ENCODE measurements at regions not wholly inside any gene's neighbourhood (a gene's known extent, or its start where the extent isn't known, plus 50 kb on each side); places are given as distances from the start of the nearest gene placed in this dataset.

DNA sequence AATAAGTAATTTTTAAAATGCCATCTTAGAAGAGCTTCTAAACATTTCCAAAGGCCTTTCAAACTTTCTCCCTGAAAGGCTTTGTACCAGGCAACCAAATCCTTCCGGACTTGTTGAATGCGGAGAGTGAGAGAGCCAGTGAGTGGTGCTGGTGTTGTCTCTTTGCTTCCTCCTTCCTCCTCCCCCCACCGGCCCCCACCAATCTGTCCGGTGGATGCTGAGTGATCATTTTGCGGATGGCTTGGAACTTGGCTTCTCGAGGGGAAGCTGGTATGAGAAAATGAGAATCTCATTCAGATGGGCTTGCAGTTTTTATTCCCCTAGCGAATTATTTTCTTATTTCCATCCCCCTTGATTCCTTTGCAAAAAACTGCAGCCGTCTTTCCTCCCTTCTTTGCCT, 97.3 kb downstream of the ANKRD60 start:
- intact Hi-C loops (cut with micrococcal nuclease; ENCODE audit: unreplicated experiment), result no loop called here
- CTCF ChIA-PET, result no interaction called here
- no peak for DNase-seq (ENCODE audit: low spot score)
- Histone ChIP-seq H3K27me3 (replicated peaks; ENCODE audit: insufficient read depth, low read depth, low read length, poor library complexity) (peaks cover 32% of the 10 kb centered on the region), H3K4me3 (ENCODE audit: low read depth, low read length, poor library complexity, severe bottlenecking) (no peak overlapping the region), H3K9me3 (ENCODE audit: low read depth, low read length, poor library complexity, severe bottlenecking) (no peaks in the 10 kb centered on the region), H3K27ac (ENCODE audit: low read depth, low read length, poor library complexity, severe bottlenecking) (no peak overlapping the region), H3K4me1 (ENCODE audit: insufficient read depth, low read length, poor library complexity, severe bottlenecking) (no peaks in the 10 kb centered on the region), H3K36me3 (ENCODE audit: insufficient read depth, low read length, poor library complexity, severe bottlenecking) (no peaks in the 10 kb centered on the region)
- TF ChIP-seq EZH2 (IDR thresholded peaks at IDR 0.05; ENCODE audit: borderline replicate concordance, low read depth, low read length, poor library complexity, severe bottlenecking), result no peak
- TF ChIP-seq, protein P1, sequence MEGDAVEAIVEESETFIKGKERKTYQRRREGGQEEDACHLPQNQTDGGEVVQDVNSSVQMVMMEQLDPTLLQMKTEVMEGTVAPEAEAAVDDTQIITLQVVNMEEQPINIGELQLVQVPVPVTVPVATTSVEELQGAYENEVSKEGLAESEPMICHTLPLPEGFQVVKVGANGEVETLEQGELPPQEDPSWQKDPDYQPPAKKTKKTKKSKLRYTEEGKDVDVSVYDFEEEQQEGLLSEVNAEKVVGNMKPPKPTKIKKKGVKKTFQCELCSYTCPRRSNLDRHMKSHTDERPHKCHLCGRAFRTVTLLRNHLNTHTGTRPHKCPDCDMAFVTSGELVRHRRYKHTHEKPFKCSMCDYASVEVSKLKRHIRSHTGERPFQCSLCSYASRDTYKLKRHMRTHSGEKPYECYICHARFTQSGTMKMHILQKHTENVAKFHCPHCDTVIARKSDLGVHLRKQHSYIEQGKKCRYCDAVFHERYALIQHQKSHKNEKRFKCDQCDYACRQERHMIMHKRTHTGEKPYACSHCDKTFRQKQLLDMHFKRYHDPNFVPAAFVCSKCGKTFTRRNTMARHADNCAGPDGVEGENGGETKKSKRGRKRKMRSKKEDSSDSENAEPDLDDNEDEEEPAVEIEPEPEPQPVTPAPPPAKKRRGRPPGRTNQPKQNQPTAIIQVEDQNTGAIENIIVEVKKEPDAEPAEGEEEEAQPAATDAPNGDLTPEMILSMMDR (conservative IDR thresholded peaks at IDR 0.05; ENCODE audit: low read depth, low read length), result no peak
- POLR2A ChIA-PET (ENCODE audit: low non-redundant PET), result interaction anchor here (0.6 kb wide), 1 partner anchor 14 kb away, joined by 3 read pairs; no protein-coding TSS in a partner anchor
- no TSS peak for BruUV-seq (replicated peaks)

DNA sequence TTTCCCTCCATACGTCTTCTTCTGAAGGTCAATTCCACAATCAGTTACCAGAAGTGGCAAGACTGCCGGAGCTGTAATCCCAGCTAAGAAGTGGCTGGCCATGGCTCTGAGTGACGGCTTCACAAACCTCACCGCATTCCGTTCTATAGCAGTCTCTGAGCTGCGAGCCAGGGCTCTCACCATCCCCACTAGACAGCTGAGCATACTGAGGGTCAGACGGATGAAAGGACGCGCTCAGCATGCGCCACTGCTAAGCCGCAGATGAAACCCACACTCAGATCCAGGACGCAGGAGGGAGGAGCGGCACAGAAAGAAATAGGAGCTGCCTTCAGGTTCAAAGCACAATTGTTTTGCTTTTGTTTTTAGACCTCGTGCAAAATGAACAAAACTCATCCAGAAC, 97.9 kb downstream of the ANKRD60 start:
- no peak for TF ChIP-seq EZH2 (IDR thresholded peaks at IDR 0.05; ENCODE audit: borderline replicate concordance, low read depth, low read length, poor library complexity, severe bottlenecking)
- TF ChIP-seq, protein P1 (conservative IDR thresholded peaks at IDR 0.05; ENCODE audit: low read depth, low read length), result no peak
- Histone ChIP-seq H3K27ac (ENCODE audit: low read depth, low read length, poor library complexity, severe bottlenecking) (no peak overlapping the region), H3K4me3 (ENCODE audit: low read depth, low read length, poor library complexity, severe bottlenecking) (no peak overlapping the region), H3K27me3 (replicated peaks; ENCODE audit: insufficient read depth, low read depth, low read length, poor library complexity) (peaks cover 27% of the 10 kb centered on the region), H3K4me1 (ENCODE audit: insufficient read depth, low read length, poor library complexity, severe bottlenecking) (no peaks in the 10 kb centered on the region), H3K36me3 (ENCODE audit: insufficient read depth, low read length, poor library complexity, severe bottlenecking) (no peaks in the 10 kb centered on the region), H3K9me3 (ENCODE audit: low read depth, low read length, poor library complexity, severe bottlenecking) (peaks cover 4% of the 10 kb centered on the region)
- no peak for DNase-seq (ENCODE audit: low spot score)
- intact Hi-C loops (cut with micrococcal nuclease; ENCODE audit: unreplicated experiment), result no loop called here
- POLR2A ChIA-PET (ENCODE audit: low non-redundant PET), result no interaction called here
- no TSS peak for BruUV-seq (replicated peaks)
- CTCF ChIA-PET, result interaction anchor here (0.7 kb wide), 1 partner anchor 15 kb away, joined by 4 read pairs; no protein-coding TSS in a partner anchor

DNA sequence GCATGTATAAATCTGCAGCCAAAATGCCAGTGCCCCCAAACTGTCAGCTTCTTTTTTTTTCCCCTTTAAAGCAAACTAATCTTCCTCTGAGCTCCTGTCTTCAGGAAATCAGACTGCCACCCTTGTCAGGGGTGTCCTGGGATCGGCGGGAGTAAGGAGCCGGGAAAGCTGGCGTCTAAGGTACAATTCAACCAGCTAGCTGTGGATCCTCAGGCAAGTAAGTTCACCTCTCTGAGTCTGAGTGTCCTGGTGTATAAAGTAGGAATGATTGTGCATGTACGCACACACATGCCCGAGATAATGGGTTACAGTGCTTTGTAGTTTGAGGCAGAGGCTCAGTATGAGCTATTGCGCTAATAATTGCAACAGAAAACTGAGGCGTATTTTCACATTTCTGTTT, 98.3 kb downstream of the ANKRD60 start:
- TF ChIP-seq EZH2 (IDR thresholded peaks at IDR 0.05; ENCODE audit: borderline replicate concordance, low read depth, low read length, poor library complexity, severe bottlenecking), result no peak
- TF ChIP-seq, protein P1 (conservative IDR thresholded peaks at IDR 0.05; ENCODE audit: low read depth, low read length), result no peak
- Histone ChIP-seq H3K27me3 (replicated peaks; ENCODE audit: insufficient read depth, low read depth, low read length, poor library complexity) (peaks cover 22% of the 10 kb centered on the region), H3K36me3 (ENCODE audit: insufficient read depth, low read length, poor library complexity, severe bottlenecking) (no peaks in the 10 kb centered on the region), H3K4me1 (ENCODE audit: insufficient read depth, low read length, poor library complexity, severe bottlenecking) (no peaks in the 10 kb centered on the region), H3K9me3 (ENCODE audit: low read depth, low read length, poor library complexity, severe bottlenecking) (peaks cover 6% of the 10 kb centered on the region), H3K4me3 (ENCODE audit: low read depth, low read length, poor library complexity, severe bottlenecking) (no peak overlapping the region), H3K27ac (ENCODE audit: low read depth, low read length, poor library complexity, severe bottlenecking) (no peak overlapping the region)
- ChIA-PET CTCF (interaction anchor here (0.7 kb wide), 1 partner anchor 14 kb away, joined by 4 read pairs; no protein-coding TSS in a partner anchor), POLR2A (ENCODE audit: low non-redundant PET) (no interaction called here)
- no peak for DNase-seq (ENCODE audit: low spot score)
- intact Hi-C loops (cut with micrococcal nuclease; ENCODE audit: unreplicated experiment), result no loop called here
- no TSS peak for BruUV-seq (replicated peaks)
